ENCODE measurements at regions not wholly inside any gene's neighbourhood (a gene's known extent, or its start where the extent isn't known, plus 50 kb on each side); places are given as distances from the start of the nearest gene placed in this dataset.

DNA sequence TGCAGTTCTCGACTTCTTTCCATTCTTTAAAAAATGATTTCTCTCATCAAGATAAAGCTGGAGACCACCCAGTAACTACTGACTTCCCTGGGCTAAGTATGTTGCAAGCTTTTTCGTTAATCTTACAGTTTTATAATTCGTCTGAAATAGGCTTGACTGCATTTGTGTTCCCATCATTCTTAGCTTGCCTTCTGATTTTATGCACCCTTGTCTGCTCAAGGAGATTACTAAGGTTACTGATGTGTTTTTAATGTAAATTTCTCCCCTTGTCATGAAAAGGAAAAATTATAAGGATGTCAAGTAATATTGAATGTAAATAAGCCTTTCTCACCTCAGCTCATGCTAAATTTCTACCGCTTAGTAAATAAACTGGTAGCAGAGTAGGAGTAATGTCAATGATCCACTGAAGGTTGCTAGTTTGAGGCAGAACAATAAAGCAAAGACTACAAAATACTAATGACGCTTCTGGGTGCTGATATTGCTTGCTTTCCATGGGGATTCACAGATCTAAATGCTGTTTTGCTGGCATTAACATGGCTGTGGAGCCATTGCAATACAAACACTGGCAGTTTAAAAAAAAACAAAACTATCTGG lies 91.9 kb upstream of the CDH20 start:
- H3K36me3 ChIP-seq (ENCODE audit: insufficient read depth, low read depth, low read length), result no peaks in the 10 kb centered on the region
- H3K27ac ChIP-seq (ENCODE audit: low read length), result no peak overlapping the region
- H3K27me3 ChIP-seq (ENCODE audit: insufficient read depth, low read length), result no peaks in the 10 kb centered on the region
- H3K9ac ChIP-seq (ENCODE audit: low read depth, low read length), result no peak overlapping the region
- H3K4me3 ChIP-seq (ENCODE audit: low read length), result no peak overlapping the region
- H3K9me3 ChIP-seq (ENCODE audit: insufficient read depth, low read depth, low read length), result no peaks in the 10 kb centered on the region
- no peaks in the 10 kb centered on the region for H3K4me1 ChIP-seq (ENCODE audit: insufficient read depth, low read length)

DNA sequence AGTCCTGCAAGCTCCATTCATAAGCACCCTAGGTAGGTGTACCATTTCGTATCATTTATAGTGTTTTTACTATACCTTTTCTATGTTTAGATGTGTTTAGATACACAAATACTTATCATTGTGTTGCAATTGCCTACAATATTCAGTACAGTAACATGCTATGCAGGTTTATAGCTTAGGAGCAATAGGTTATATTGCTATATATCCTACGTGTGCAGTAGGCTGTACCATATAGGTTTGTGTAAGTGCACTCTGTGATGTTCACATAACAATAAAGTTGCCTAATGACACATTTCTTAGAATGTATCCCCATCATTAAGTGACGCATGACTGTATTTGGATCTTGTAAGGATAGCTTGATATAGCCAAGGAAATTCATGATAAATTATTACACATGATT lies 88.6 kb upstream of the CDH20 start:
- Histone ChIP-seq H3K9ac (ENCODE audit: low read depth, low read length) (no peak overlapping the region), H3K27me3 (ENCODE audit: insufficient read depth, low read length) (no peaks in the 10 kb centered on the region), H3K4me1 (ENCODE audit: insufficient read depth, low read length) (no peaks in the 10 kb centered on the region), H3K4me3 (ENCODE audit: low read length) (no peak overlapping the region), H3K36me3 (ENCODE audit: insufficient read depth, low read depth, low read length) (no peaks in the 10 kb centered on the region), H3K27ac (ENCODE audit: low read length) (no peak overlapping the region), H3K9me3 (ENCODE audit: insufficient read depth, low read depth, low read length) (no peaks in the 10 kb centered on the region)

DNA sequence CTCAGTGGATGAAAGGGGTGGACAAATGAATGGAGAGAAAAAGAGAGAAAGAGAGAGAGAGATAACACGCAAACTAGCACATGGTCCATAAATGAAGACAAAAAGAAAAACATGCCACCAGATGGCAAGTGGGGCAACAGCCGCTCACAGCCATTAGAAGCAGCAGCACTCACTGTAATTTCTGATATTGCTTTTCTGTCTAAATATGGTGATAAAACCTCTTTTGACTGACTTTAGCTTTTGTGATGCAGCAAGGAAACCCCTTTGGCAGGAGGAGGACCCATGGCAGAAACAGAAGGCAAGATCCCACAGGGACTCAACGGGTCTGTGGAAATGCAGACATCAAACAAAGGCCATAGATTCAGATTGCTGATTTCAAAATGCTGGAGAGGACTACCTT lies 88.0 kb upstream of the CDH20 start:
- Histone ChIP-seq H3K36me3 (ENCODE audit: insufficient read depth, low read depth, low read length) (no peaks in the 10 kb centered on the region), H3K27ac (ENCODE audit: low read length) (no peak overlapping the region), H3K4me1 (ENCODE audit: insufficient read depth, low read length) (no peaks in the 10 kb centered on the region), H3K9me3 (ENCODE audit: insufficient read depth, low read depth, low read length) (no peaks in the 10 kb centered on the region), H3K27me3 (ENCODE audit: insufficient read depth, low read length) (no peaks in the 10 kb centered on the region), H3K4me3 (ENCODE audit: low read length) (no peak overlapping the region), H3K9ac (ENCODE audit: low read depth, low read length) (no peak overlapping the region)

DNA sequence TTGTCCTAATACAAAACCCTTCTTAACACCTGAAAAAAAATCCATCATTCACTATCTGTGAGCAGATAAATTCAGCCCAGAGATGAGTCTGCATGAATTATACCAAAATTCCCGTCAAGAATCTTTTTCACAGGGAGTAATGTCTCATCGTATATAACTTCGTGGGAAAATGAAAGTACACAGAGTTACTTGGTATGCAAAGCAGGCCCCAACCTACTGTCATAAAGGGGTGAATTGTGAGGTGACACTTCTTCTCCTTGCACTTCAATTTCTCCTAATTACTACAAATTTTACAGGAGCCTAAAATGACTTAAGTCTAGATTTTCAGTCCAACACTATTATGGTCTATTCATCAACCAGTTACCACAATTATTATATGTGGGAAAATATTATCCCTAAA lies 84.6 kb upstream of the CDH20 start:
- Histone ChIP-seq H3K27me3 (ENCODE audit: insufficient read depth, low read length) (no peaks in the 10 kb centered on the region), H3K27ac (ENCODE audit: low read length) (no peak overlapping the region), H3K9me3 (ENCODE audit: insufficient read depth, low read depth, low read length) (no peaks in the 10 kb centered on the region), H3K36me3 (ENCODE audit: insufficient read depth, low read depth, low read length) (no peaks in the 10 kb centered on the region), H3K9ac (ENCODE audit: low read depth, low read length) (no peak overlapping the region), H3K4me3 (ENCODE audit: low read length) (no peak overlapping the region), H3K4me1 (ENCODE audit: insufficient read depth, low read length) (no peaks in the 10 kb centered on the region)

DNA sequence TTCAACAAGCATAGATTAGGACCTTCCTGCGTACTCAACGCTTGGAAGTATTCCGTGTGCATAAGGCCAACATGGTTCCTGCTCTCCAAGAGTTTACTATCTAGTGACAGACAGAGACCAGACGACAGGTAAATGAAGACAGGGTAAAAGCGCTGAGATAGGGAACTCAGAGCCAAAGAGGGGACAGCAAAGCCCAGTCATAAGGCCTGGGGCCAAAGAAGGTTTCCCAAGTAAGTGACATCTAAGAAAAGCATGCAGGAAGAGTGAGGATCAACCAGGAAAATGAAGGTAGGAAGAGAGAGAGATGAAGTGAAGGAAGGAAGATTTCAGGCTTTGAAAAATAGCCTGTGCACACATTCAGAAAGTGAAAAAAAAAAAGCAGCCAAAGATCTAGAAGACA lies 76.9 kb upstream of the CDH20 start:
- H3K27me3 ChIP-seq (ENCODE audit: insufficient read depth, low read length), result no peaks in the 10 kb centered on the region

DNA sequence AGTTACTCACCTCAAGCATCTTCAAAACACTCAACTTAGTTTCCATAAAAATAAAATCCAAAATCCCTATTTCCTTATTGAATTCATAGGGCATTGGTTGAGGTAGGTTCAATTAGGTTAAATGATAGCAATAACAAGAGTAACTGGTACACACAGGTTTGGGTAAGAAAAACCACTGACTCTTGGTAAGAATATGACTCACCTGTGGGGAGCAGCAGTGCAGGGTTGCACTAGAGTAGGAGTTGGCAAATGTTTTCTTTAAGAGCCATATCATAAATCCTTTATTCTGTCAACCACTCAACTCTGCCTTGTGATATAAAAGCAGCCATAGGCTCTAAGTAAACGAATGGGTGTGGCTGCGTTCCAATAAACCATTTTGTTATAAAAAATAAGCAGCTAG lies 71.4 kb upstream of the CDH20 start:
- Histone ChIP-seq H3K9me3 (ENCODE audit: insufficient read depth, low read depth, low read length) (0 out of 2 replicates have a peak, but pooled peaks cover 6% of the 10 kb centered on the region), H3K4me1 (ENCODE audit: insufficient read depth, low read length) (no peaks in the 10 kb centered on the region), H3K4me3 (ENCODE audit: low read length) (no peak overlapping the region), H3K27me3 (ENCODE audit: insufficient read depth, low read length) (no peaks in the 10 kb centered on the region), H3K9ac (ENCODE audit: low read depth, low read length) (no peak overlapping the region), H3K36me3 (ENCODE audit: insufficient read depth, low read depth, low read length) (no peaks in the 10 kb centered on the region), H3K27ac (ENCODE audit: low read length) (no peak overlapping the region)

More for the DNA sequence above, 76.9 kb upstream of the CDH20 start:
- Histone ChIP-seq H3K9me3 (ENCODE audit: insufficient read depth, low read depth, low read length) (no peaks in the 10 kb centered on the region), H3K36me3 (ENCODE audit: insufficient read depth, low read depth, low read length) (no peaks in the 10 kb centered on the region), H3K4me3 (ENCODE audit: low read length) (no peak overlapping the region), H3K27ac (ENCODE audit: low read length) (no peak overlapping the region), H3K4me1 (ENCODE audit: insufficient read depth, low read length) (no peaks in the 10 kb centered on the region), H3K9ac (ENCODE audit: low read depth, low read length) (no peak overlapping the region)

DNA sequence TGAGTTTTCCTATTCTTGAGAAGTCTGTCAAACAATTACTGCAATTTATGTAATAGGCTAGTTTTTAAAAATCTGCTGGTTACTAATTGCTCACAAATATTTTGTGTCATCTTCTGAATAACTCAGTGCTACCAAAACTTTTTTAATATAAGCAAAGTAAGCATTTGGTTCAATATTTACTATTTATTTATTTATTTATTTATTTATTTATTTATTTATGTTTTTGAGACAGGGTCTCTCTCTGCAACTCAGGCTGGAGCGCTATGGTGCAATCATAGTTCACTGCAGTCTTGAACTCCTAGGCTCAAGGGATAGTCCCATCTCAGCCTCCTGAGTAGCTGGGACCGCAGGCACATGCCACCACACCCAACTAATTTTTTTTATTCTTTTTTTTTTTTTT lies 60.4 kb upstream of the CDH20 start:
- Histone ChIP-seq H3K9ac (ENCODE audit: low read depth, low read length) (no peak overlapping the region), H3K9me3 (ENCODE audit: insufficient read depth, low read depth, low read length) (no peaks in the 10 kb centered on the region)

DNA sequence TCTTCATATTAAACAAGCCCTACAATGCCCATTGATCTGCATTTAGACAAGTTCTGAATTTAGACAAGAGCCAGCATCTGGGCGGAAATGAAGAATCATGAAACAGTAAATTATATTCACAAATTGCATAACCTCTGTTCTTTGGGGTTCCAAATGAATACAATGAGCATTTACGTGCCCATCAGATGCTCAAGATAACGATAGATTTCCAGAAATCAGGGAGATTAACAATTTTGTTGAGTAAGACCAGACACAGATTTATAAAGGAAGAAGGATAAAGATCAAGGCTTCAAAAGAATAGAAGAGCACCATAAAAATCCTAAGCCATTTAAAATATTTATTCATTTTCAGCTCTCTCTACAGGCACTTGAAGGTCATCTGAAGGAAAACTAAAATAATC lies 59.7 kb upstream of the CDH20 start:
- no peak overlapping the region for H3K9ac ChIP-seq (ENCODE audit: low read depth, low read length)
- no peaks in the 10 kb centered on the region for H3K9me3 ChIP-seq (ENCODE audit: insufficient read depth, low read depth, low read length)
- no peaks in the 10 kb centered on the region for H3K27me3 ChIP-seq (ENCODE audit: insufficient read depth, low read length)

More for the DNA sequence above, 60.4 kb upstream of the CDH20 start:
- Histone ChIP-seq H3K27me3 (ENCODE audit: insufficient read depth, low read length) (no peaks in the 10 kb centered on the region), H3K4me1 (ENCODE audit: insufficient read depth, low read length) (peaks cover 9% of the 10 kb centered on the region), H3K4me3 (ENCODE audit: low read length) (no peak overlapping the region), H3K36me3 (ENCODE audit: insufficient read depth, low read depth, low read length) (no peaks in the 10 kb centered on the region), H3K27ac (ENCODE audit: low read length) (no peak overlapping the region)

DNA sequence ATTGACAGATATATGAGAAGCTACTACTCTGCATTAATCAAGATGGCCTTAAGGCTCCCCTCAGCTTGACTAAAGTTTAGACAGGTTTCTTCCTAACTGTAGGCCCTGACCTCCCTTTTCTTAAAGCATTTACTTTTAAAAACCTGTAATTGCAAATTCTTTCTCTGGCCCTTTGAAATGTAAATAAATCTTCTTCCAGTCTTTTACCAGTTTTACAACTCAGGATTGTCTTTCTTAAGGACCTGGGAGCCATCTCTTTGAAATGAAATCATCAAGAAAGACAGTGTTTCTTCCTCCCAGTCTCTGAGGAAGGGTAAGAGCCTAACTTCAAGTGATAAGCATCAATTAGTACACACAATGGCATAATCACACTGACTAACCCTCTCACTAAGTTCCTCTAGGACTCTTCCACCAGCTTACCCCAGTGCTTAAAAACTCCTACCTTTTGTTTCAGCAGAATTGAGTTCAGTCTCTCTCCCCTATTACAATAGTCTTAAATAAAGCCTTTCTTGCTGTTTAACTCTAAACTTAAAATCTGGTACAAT lies 58.7 kb upstream of the CDH20 start:
- Histone ChIP-seq H3K4me3 (ENCODE audit: low read length) (no peak overlapping the region), H3K36me3 (ENCODE audit: insufficient read depth, low read depth, low read length) (no peaks in the 10 kb centered on the region), H3K9ac (ENCODE audit: low read depth, low read length) (no peak overlapping the region), H3K4me1 (ENCODE audit: insufficient read depth, low read length) (peaks cover 9% of the 10 kb centered on the region), H3K27me3 (ENCODE audit: insufficient read depth, low read length) (no peaks in the 10 kb centered on the region), H3K27ac (ENCODE audit: low read length) (no peak overlapping the region), H3K9me3 (ENCODE audit: insufficient read depth, low read depth, low read length) (no peaks in the 10 kb centered on the region)

More for the DNA sequence above, 59.7 kb upstream of the CDH20 start:
- Histone ChIP-seq H3K36me3 (ENCODE audit: insufficient read depth, low read depth, low read length) (no peaks in the 10 kb centered on the region), H3K27ac (ENCODE audit: low read length) (no peak overlapping the region), H3K4me1 (ENCODE audit: insufficient read depth, low read length) (peaks cover 9% of the 10 kb centered on the region), H3K4me3 (ENCODE audit: low read length) (no peak overlapping the region)

DNA sequence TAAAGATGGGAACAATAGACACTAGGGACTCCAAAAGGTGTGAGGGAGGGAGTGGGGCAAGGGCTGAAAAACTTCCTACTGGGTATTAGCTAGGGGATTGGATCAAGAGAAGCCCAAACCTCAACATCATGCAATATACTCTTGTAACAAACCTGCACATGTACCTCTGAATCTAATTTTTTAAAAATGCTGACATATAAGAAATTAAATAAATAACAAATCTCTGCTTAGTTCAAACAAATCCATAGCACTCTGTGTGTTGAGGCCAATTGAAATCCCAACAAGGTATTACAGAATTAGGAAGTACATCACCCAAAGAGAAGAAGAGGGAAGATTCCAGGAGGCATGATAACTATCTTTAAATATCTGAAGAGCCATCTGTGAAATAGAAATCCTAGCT lies 55.4 kb upstream of the CDH20 start:
- H3K36me3 ChIP-seq (ENCODE audit: insufficient read depth, low read depth, low read length), result no peaks in the 10 kb centered on the region
- peaks cover 9% of the 10 kb centered on the region for H3K4me1 ChIP-seq (ENCODE audit: insufficient read depth, low read length)
- no peak overlapping the region for H3K9ac ChIP-seq (ENCODE audit: low read depth, low read length)
- no peak overlapping the region for H3K4me3 ChIP-seq (ENCODE audit: low read length)
- no peaks in the 10 kb centered on the region for H3K27me3 ChIP-seq (ENCODE audit: insufficient read depth, low read length)
- peaks cover 9% of the 10 kb centered on the region; the same call in 1 of the 2 replicates for H3K9me3 ChIP-seq (ENCODE audit: insufficient read depth, low read depth, low read length)
- no peak overlapping the region for H3K27ac ChIP-seq (ENCODE audit: low read length)

DNA sequence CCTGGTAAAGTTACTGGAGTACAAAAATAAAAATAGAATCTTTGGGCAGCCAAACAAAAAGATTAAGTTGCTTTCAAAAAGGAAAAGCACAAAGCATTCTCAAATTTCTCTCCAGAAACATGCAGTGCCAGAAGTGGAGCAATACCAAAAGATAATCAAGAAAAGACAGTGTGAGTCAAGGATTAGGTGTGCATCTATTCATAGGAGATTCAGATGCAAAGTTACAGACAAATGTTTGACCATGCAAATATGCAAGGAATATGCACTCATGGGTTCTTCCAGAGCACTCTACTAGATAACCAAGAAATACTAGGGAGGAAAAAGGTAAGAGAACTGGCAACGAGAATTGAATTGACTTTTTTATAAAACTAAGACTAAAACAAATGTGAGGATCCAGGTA lies 51.8 kb upstream of the CDH20 start:
- no peak overlapping the region for H3K4me3 ChIP-seq (ENCODE audit: low read length)
- no peak overlapping the region for H3K9ac ChIP-seq (ENCODE audit: low read depth, low read length)
- H3K36me3 ChIP-seq (ENCODE audit: insufficient read depth, low read depth, low read length), result no peaks in the 10 kb centered on the region
- no peaks in the 10 kb centered on the region for H3K27me3 ChIP-seq (ENCODE audit: insufficient read depth, low read length)
- peaks cover 9% of the 10 kb centered on the region; the same call in 1 of the 2 replicates for H3K9me3 ChIP-seq (ENCODE audit: insufficient read depth, low read depth, low read length)
- no peak overlapping the region for H3K27ac ChIP-seq (ENCODE audit: low read length)
- H3K4me1 ChIP-seq (ENCODE audit: insufficient read depth, low read length), result peaks cover 7% of the 10 kb centered on the region

DNA sequence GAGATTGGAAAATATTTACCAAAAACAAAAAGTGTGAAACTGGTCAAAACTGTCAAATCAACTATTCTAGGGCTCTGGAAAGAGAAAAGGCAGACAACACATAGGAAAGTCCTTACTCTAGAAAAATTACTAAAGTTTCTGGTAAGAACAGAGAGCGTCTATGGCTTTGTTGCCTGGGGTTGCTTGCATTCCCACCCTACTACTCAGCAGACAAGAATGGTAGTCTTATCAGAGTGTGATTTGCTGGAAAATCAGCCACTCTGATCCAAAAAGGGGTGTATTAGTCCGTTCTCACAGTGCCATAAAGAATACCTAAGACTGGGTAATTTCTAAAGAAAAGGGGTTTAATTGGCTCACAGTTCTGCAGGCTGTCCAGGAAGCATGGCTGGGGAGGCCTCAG lies 50.3 kb upstream of the CDH20 start:
- Histone ChIP-seq H3K9ac (ENCODE audit: low read depth, low read length) (no peak overlapping the region), H3K36me3 (ENCODE audit: insufficient read depth, low read depth, low read length) (no peaks in the 10 kb centered on the region), H3K4me1 (ENCODE audit: insufficient read depth, low read length) (peaks cover 7% of the 10 kb centered on the region), H3K4me3 (ENCODE audit: low read length) (no peak overlapping the region), H3K27ac (ENCODE audit: low read length) (no peak overlapping the region), H3K9me3 (ENCODE audit: insufficient read depth, low read depth, low read length) (peaks cover 9% of the 10 kb centered on the region; the same call in 1 of the 2 replicates), H3K27me3 (ENCODE audit: insufficient read depth, low read length) (no peaks in the 10 kb centered on the region)
